IPS DF 6.9 (cell line): ENCODE measurements at regions not wholly inside any gene's neighbourhood (a gene's known extent, or its start where the extent isn't known, plus 50 kb on each side); places are given as distances from the start of the nearest gene placed in this dataset.

ENCODE experiments used
- DNase-seq: peaks from one replicate; pipeline ENCODE4 v3.0.0-alpha.2; 2013; ENCODE audit warnings: low read depth, low spot score
- H3K27ac ChIP-seq: one replicate; pipeline ENCODE4 v1.5.1; 2013; ENCODE audit warnings: low read length, control low read depth
- H3K27me3 ChIP-seq: 2 replicates; pipeline ENCODE4 v1.6.1; 2013; ENCODE audit warnings: mild to moderate bottlenecking, low read length; ENCODE audit not compliant: control insufficient read depth, insufficient read depth
- H3K36me3 ChIP-seq: 2 replicates; pipeline ENCODE4 v1.6.1; 2013; ENCODE audit warnings: low read length; ENCODE audit not compliant: control insufficient read depth, insufficient read depth
- H3K4me1 ChIP-seq: 2 replicates; pipeline ENCODE4 v1.6.1; 2013; ENCODE audit warnings: low read length; ENCODE audit not compliant: control insufficient read depth, insufficient read depth
- H3K4me3 ChIP-seq: 2 replicates; pipeline ENCODE4 v1.5.1; 2013; ENCODE audit warnings: mild to moderate bottlenecking, low read length
- H3K9me3 ChIP-seq: 2 replicates; pipeline ENCODE4 v1.6.1; 2013; ENCODE audit warnings: low read length, inconsistent platforms; ENCODE audit not compliant: control insufficient read depth, insufficient read depth
- WGBS: extraction: QIAGEN DNeasy Blood & Tissue Kit; methylation state at CpG from one replicate; pipeline ENCODE4 v1.1.7; 2013; ENCODE audit warnings: mixed read lengths, missing lambda C conversion rate; ENCODE audit not compliant: insufficient read length, insufficient coverage; 5-methylcytosine and 5-hydroxymethylcytosine counted together

DNA sequence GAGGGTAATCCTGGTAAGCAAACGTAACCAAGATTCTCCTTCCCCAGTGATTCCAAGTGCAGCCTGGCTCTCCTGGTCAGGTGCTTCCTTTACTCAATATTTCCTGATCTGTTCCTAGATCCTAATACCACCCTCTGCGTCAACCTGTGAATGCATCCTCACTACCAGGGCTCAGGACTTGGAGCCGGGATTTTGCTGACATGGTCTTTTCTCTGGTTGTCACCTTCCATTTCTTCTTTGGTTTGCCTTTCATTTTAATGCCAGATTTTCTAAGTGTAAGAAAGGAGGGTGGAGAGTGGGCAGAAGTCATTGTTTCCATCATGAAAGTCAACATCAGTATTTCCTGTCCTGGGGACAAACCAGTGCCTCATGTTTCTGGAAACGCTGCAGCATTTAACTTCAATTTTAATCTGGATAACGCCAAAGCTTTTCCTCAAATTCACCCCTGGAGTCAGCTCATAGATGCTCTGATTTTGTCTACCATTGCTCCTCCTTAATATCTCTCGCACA, 210.4 kb upstream of the ZNF32 start:
- H3K4me3 ChIP-seq = no peak overlapping the region
- H3K27ac ChIP-seq = no peak overlapping the region
- H3K27me3 ChIP-seq = no peaks in the 10 kb centered on the region; the same call in 1 of the 2 replicates
- no peaks in the 10 kb centered on the region; the same call in 1 of the 2 replicates for H3K4me1 ChIP-seq
- no peaks in the 10 kb centered on the region for H3K9me3 ChIP-seq
- WGBS = no CpG with 5 or more reads among the region's 6 CpGs
- no peak for DNase-seq
- H3K36me3 ChIP-seq = no peaks in the 10 kb centered on the region

DNA sequence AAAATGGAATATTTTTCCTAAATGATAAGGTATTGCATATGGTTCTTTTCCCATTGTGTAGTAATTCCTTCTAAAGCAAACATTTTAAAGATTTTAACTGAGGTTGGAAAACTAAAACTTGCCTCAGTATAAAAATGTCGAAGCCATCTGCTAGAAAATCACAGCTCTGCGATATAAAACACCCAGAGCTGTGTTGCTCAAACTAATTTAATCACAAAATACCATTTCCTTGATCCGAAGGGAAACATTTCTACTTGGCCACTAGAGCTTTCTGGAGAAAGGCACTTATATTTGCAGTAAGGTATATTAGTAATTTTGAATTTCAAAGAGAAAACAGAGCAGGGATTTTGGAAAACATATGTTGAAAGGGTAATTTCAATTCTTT, 209.2 kb upstream of the ZNF32 start:
- no peak overlapping the region for H3K4me3 ChIP-seq
- no peaks in the 10 kb centered on the region for H3K9me3 ChIP-seq
- no peak overlapping the region for H3K27ac ChIP-seq
- no peaks in the 10 kb centered on the region; the same call in 1 of the 2 replicates for H3K4me1 ChIP-seq
- DNase-seq = no peak
- H3K36me3 ChIP-seq = no peaks in the 10 kb centered on the region
- WGBS = no CpG with 5 or more reads among the region's 3 CpGs
- H3K27me3 ChIP-seq = no peaks in the 10 kb centered on the region; the same call in 1 of the 2 replicates

DNA sequence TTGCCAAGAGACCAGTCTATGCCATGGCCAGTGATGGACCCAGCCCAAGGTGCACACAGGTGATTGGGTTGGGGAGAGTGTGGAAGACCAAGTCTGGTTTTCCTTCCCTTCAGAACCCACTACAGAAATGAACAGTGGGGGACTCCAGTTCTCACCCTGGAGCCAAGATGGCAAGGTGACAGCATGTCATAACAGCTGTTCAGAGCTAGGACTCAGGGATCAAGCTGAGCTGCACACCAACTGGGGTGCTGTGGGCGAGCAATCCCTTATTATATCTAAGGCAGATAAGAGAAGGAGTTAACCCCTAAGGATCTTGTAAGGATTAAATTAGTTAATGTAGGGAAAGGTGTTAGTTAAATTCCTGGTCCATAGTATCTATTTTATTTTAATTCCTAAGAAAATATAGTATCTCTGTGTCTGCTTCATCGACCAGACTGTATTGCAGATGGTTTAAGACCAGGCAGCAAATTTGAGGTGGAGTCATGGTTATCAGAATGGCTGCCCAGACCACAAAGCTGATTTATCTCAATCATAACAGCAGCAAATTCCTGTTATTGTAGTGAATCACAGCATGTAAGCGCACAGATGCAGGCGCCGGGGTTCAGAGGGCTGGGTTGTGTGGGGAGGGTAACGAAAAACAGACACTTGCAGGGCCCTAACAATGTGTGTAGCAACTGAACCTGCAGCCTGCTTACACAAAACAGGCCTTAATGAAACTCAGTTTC, 208.7 kb upstream of the ZNF32 start:
- no CpG with 5 or more reads among the region's 6 CpGs for WGBS
- DNase-seq = no peak

DNA sequence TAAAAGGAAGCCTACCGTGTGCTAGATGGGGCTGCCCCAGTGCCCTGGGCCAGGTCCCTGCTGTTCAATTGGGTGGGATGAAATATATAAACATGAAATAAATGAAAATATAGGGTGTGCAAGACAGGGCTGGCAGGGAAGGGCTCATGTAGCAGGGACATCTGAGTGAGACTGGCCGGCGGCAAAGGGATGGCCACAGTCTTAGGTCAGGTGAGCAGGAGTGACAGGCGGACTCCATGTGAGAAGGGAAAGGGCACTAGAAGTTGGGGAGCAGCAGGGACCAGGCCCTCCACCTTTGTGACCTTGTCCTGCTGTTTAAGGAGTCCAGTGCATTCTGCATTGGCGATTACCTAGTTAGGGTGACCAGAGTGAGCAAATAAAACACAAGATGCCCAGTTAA, 207.6 kb upstream of the ZNF32 start:
- no peaks in the 10 kb centered on the region; the same call in 1 of the 2 replicates for H3K4me1 ChIP-seq
- H3K9me3 ChIP-seq = no peaks in the 10 kb centered on the region
- WGBS = no CpG with 5 or more reads among the region's 5 CpGs
- no peaks in the 10 kb centered on the region for H3K36me3 ChIP-seq
- no peak overlapping the region for H3K4me3 ChIP-seq
- no peak for DNase-seq
- no peaks in the 10 kb centered on the region for H3K27me3 ChIP-seq
- H3K27ac ChIP-seq = no peak overlapping the region

More for the DNA sequence above, 208.7 kb upstream of the ZNF32 start:
- H3K36me3 ChIP-seq = no peaks in the 10 kb centered on the region
- H3K4me1 ChIP-seq = no peaks in the 10 kb centered on the region; the same call in 1 of the 2 replicates
- H3K27ac ChIP-seq = no peak overlapping the region
- H3K27me3 ChIP-seq = no peaks in the 10 kb centered on the region; the same call in 1 of the 2 replicates
- no peaks in the 10 kb centered on the region for H3K9me3 ChIP-seq
- no peak overlapping the region for H3K4me3 ChIP-seq

DNA sequence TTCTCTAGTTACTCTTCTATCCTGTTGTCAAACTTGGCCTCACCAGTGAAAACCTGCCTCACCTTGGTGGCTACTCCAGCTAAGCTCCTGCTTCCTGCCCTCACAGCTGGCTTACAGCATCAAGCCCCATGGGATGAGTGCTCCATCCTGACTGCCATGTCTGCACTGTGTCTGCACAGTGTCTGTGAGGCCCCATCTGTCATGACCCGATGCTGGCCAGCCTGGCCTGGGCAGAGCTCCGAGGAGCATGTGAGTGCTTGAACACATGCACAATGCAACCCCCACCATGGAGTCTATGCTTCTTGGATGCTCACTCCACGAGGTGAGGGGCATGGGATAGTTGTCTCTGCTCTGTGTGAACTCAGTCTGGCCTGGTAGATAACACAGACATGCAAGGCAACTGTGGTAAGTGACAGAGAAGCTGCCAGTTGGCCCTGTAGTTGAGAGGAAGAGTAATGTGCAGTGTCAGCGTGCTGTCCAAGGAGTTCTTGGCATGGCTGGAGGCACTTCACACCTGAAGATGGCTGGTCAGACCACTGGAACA, 207.1 kb upstream of the ZNF32 start:
- Histone ChIP-seq H3K9me3 (no peaks in the 10 kb centered on the region), H3K36me3 (no peaks in the 10 kb centered on the region), H3K27me3 (no peaks in the 10 kb centered on the region), H3K4me1 (no peaks in the 10 kb centered on the region; the same call in 1 of the 2 replicates), H3K4me3 (no peak overlapping the region), H3K27ac (no peak overlapping the region)
- no peak for DNase-seq
- WGBS = no CpG with 5 or more reads among the region's 4 CpGs

DNA sequence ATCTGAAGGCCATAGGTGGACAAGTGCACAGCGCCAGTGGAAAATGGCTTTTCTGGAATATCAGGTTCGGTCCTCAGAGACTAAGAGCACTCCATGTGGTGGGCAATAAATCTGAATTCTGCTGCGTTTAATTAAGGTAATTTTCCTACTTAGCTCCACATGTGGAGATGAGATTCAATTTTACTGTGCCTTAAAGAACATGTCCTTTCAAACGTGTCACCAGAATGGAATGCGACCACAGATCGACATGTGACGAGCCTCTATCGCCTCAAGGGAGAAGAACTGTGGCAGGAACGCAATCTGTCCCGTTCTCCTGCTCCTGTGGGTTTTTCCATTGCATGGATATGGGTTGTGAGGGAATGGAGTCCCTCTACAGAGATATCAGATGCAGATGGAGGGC, 205.3 kb upstream of the ZNF32 start:
- Histone ChIP-seq H3K4me3 (no peak overlapping the region), H3K27ac (no peak overlapping the region), H3K27me3 (no peaks in the 10 kb centered on the region), H3K9me3 (no peaks in the 10 kb centered on the region), H3K36me3 (no peaks in the 10 kb centered on the region), H3K4me1 (no peaks in the 10 kb centered on the region; the same call in 1 of the 2 replicates)
- no peak for DNase-seq
- no CpG with 5 or more reads among the region's 10 CpGs for WGBS

DNA sequence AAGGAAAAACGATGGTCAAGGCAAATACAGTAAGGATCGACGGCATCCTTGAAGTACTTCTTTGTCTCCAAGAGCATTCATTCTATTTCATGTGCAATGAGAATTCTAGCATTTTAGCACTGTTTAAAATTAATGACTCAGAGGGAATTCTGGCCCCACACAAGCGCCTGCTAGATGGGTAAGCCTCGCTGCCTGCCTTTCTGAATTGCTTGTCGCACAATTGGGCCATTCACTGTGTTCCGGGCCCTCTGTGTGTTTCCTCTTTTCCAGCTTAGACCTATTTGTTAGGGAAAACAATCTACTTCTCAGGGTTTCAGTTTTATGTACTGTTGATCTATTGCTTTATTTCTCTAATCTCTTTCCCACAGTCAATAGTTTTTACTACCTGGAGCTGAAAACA, 204.7 kb upstream of the ZNF32 start:
- Histone ChIP-seq H3K27me3 (no peaks in the 10 kb centered on the region), H3K9me3 (no peaks in the 10 kb centered on the region), H3K4me3 (no peak overlapping the region), H3K27ac (no peak overlapping the region), H3K36me3 (no peaks in the 10 kb centered on the region), H3K4me1 (no peaks in the 10 kb centered on the region; the same call in 1 of the 2 replicates)
- DNase-seq = no peak
- no CpG with 5 or more reads among the region's 7 CpGs for WGBS

DNA sequence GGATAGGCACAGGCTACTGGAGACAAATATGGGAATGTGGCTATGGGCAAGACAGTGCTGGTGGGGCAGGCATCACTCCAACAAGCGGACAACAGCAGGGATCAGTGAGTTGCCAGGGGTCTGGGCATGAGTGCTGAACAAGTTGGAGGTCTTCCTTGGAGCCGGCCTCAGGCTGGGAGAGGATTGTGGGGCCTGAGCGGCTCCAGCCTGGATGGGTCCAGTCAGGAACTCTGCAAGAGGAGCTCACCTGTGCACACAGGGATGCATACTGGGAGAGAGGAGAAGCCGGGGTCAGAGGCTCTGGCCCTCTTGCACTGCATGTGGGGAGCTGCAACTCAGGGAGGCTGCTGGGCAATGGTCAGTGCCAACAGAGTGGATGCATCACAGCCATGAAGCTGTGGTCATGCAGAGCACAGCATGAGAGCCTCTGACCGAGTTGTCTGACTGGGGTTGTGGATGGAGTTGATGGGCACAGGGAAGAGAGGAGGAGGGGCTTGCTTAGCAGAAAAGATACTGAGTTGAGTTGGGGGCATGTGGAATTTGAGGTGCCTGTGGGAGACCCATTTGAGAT, 204.0 kb upstream of the ZNF32 start:
- Histone ChIP-seq H3K4me3 (no peak overlapping the region), H3K4me1 (no peaks in the 10 kb centered on the region; the same call in 1 of the 2 replicates), H3K27me3 (no peaks in the 10 kb centered on the region), H3K27ac (no peak overlapping the region), H3K9me3 (no peaks in the 10 kb centered on the region), H3K36me3 (no peaks in the 10 kb centered on the region)
- DNase-seq = no peak
- no CpG with 5 or more reads among the region's 5 CpGs for WGBS

DNA sequence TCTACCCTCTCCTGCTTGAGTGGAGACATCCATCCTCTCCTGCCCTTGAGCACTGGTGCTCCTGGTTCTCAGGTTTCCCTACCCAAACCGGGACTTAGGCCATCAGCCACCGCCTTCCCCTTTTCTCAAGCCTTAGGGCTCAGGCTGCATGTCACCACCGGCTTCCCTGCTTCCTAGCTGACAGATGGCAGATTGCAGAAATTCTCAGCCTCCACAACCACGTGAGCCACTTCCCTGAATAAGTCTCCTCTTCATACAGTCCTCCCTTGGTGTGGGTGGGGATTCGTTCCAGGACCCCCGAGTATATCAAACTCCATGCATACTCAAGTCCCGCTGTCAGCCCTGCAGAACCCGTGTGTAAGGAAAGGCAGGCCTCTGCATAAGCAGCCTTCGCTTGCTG, 203.5 kb upstream of the ZNF32 start:
- Histone ChIP-seq H3K4me3 (no peak overlapping the region), H3K27me3 (no peaks in the 10 kb centered on the region), H3K4me1 (no peaks in the 10 kb centered on the region; the same call in 1 of the 2 replicates), H3K9me3 (no peaks in the 10 kb centered on the region), H3K27ac (no peak overlapping the region), H3K36me3 (no peaks in the 10 kb centered on the region)
- no CpG with 5 or more reads among the region's 9 CpGs for WGBS
- no peak for DNase-seq

DNA sequence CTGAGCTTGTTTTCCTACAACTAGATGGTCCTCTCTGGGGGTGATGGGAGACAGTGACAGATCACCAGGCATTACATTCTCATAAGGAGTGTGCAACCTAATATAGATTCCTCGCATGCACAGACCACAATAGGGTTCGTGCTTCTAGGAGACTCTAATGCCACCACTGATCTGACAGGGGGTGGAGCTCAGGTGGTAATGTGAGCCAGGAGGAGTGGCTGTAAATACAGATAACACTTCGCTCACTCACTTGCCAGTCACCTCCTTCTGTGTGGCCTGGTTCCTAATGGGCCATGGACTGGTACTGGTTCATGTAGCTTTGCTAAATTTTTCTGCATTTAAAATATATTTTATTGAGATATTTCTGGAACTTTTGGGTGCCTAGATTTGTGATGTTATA, 202.3 kb upstream of the ZNF32 start:
- no peaks in the 10 kb centered on the region for H3K27me3 ChIP-seq
- H3K9me3 ChIP-seq = no peaks in the 10 kb centered on the region
- H3K4me1 ChIP-seq = no peaks in the 10 kb centered on the region
- no peak for DNase-seq
- H3K36me3 ChIP-seq = no peaks in the 10 kb centered on the region
- WGBS = no CpG with 5 or more reads among the region's 3 CpGs
- H3K27ac ChIP-seq = no peak overlapping the region
- H3K4me3 ChIP-seq = no peak overlapping the region
